ENCODE measurements at regions not wholly inside any gene's neighbourhood (a gene's known extent, or its start where the extent isn't known, plus 50 kb on each side); places are given as distances from the start of the nearest gene placed in this dataset.

DNA sequence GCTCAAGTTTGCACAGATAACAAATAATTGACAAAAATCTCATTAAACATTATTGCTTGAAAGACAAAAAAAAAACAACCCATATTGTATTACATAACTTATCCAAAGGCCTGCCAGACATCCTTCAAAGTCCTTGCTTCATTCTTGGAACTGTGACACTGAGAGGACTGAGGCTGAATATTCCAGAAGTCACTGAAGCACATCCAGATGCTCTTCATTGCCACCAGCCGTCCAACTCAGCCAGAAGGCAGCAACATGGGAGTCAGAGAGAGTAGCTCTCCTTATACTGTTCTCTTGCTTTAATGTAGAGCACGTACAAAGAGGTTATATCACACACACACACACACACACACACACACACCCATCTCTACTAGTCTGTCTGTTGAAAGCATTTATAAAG is 755.0 kb downstream of the LTN1 start:
- TF ChIP-seq POLR2A (IDR thresholded peaks at IDR 0.05): no peak
- TF ChIP-seq, protein P1, sequence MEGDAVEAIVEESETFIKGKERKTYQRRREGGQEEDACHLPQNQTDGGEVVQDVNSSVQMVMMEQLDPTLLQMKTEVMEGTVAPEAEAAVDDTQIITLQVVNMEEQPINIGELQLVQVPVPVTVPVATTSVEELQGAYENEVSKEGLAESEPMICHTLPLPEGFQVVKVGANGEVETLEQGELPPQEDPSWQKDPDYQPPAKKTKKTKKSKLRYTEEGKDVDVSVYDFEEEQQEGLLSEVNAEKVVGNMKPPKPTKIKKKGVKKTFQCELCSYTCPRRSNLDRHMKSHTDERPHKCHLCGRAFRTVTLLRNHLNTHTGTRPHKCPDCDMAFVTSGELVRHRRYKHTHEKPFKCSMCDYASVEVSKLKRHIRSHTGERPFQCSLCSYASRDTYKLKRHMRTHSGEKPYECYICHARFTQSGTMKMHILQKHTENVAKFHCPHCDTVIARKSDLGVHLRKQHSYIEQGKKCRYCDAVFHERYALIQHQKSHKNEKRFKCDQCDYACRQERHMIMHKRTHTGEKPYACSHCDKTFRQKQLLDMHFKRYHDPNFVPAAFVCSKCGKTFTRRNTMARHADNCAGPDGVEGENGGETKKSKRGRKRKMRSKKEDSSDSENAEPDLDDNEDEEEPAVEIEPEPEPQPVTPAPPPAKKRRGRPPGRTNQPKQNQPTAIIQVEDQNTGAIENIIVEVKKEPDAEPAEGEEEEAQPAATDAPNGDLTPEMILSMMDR (IDR thresholded peaks at IDR 0.05): no peak

Data from vagina (tissue), 2 donors.